Ovary (tissue), 7 donors: ENCODE measurements at regions not wholly inside any gene's neighbourhood (a gene's known extent, or its start where the extent isn't known, plus 50 kb on each side); places are given as distances from the start of the nearest gene placed in this dataset.
"Not testable (repeated sequence)": the region's sequence is repeated elsewhere in the genome, so short reads cannot be mapped to it uniquely, and the experiment has no call there.

Source experiments
- DNase-seq, 5 donors: peaks; one replicate each; pipeline ENCODE4 v3.0.0-alpha.2; 2019 to 2020
- H3K27ac ChIP-seq, 2 donors: fragments of 200-600 bp; one replicate each; pipeline versions ENCODE4 v1.5.1 to v1.8.0; 2019 to 2022
- H3K27me3 ChIP-seq: fragments of 200-600 bp; one replicate; pipeline ENCODE4 v1.8.0; 2022
- H3K36me3 ChIP-seq: fragments of 200-600 bp; sonication (generic); one replicate; pipeline ENCODE4 v1.5.1; 2019
- H3K4me1 ChIP-seq: one replicate; pipeline ENCODE4 v1.8.1; 2013; ENCODE audit warnings: mild to moderate bottlenecking, moderate library complexity; ENCODE audit not compliant: insufficient read depth
- H3K4me3 ChIP-seq: fragments of 200-600 bp; sonication (generic); one replicate; pipeline ENCODE4 v1.5.1; 2017
- H3K9me3 ChIP-seq, 2 donors: fragments of 200-600 bp in 1 of 2; sonication (generic) in 1 of 2; one replicate each; pipeline versions ENCODE4 v1.5.1 to v1.8.1; 2013 to 2019; ENCODE audit warnings: mild to moderate bottlenecking in 1 of 2, moderate library complexity in 1 of 2
- WGBS, 3 donors: extraction: QIAGEN DNeasy Blood & Tissue Kit in 1 of 3; methylation state at CpG; one replicate each; pipeline versions ENCODE4 v1.1.5 to v1.1.7; 2013 to 2017; 5-methylcytosine and 5-hydroxymethylcytosine counted together
- intact Hi-C, 4 donors: fragments of 100-400 bp; cut with DNase I; formaldehyde crosslinking; loops; one replicate each; pipeline versions ENCODE4 v1.11.0 to v1.15.1; 2022 to 2023
- donor health status: DM: no; HTN: no; CAD: no; lungs with moderate emphysema.
- donor health status: DM: no; HTN: no; CAD: no.
- donor health status: Bipolar disorder and iron deficiency.
- donor health status: DM: no; HTN: no; CAD: no.
- donor health status: DM: yes; HTN: yes; CAD: no.

GRCh38 chr9:62526306-62526705 is 1336.5 kb downstream of the SPATA31A7 start:
- 83 to 86% methylated on average over 4 of the region's 5 CpGs; no CpG with 5 or more reads in 1 of the 3 donors for WGBS, 3 donors
- H3K27ac ChIP-seq, H3K4me1 ChIP-seq, H3K9me3 ChIP-seq, DNase-seq, H3K27me3 ChIP-seq, H3K36me3 ChIP-seq, H3K4me3 ChIP-seq, intact Hi-C loops: not testable (repeated sequence)

- intact Hi-C loops, H3K36me3 ChIP-seq, H3K27me3 ChIP-seq, H3K4me1 ChIP-seq, H3K27ac ChIP-seq, H3K9me3 ChIP-seq, H3K4me3 ChIP-seq: not testable (repeated sequence)
- WGBS, 3 donors, result 8 to 60% (median 35%) methylated on average over 2 to 9 of the region's 34 CpGs
- peak in 1 of 5 donors; percentile 12 for DNase-seq
Observed at GRCh38 chr9:62532162-62532776, 1342.4 kb downstream of the SPATA31A7 start.

- H3K36me3 ChIP-seq, H3K27me3 ChIP-seq, H3K9me3 ChIP-seq, H3K27ac ChIP-seq, H3K4me3 ChIP-seq, intact Hi-C loops, H3K4me1 ChIP-seq: not testable (repeated sequence)
- WGBS, 3 donors, result 7% methylated on average over 5 of the region's 16 CpGs; no CpG with 5 or more reads in 2 of the 3 donors
- DNase-seq, result peak; percentile 6 to 64 (median 55)
Observed at GRCh38 chr9:62532777-62533173, 1342.9 kb downstream of the SPATA31A7 start.

- H3K4me1 ChIP-seq, H3K27me3 ChIP-seq, DNase-seq, H3K36me3 ChIP-seq, H3K9me3 ChIP-seq, H3K27ac ChIP-seq, intact Hi-C loops, H3K4me3 ChIP-seq: not testable (repeated sequence)
- 7% methylated on average over 11 of the region's 26 CpGs; no CpG with 5 or more reads in 2 of the 3 donors for WGBS, 3 donors
Observed at GRCh38 chr9:62550539-62550938, 1360.7 kb downstream of the SPATA31A7 start.

GRCh38 chr9:62560603-62561002 is 1370.8 kb downstream of the SPATA31A7 start:
- intact Hi-C loops, H3K27ac ChIP-seq, DNase-seq, H3K4me3 ChIP-seq, H3K4me1 ChIP-seq, H3K36me3 ChIP-seq, H3K27me3 ChIP-seq, H3K9me3 ChIP-seq: not testable (repeated sequence)
- WGBS, 3 donors, result 74 to 83% methylated on average over 3 to 4 of the region's 8 CpGs; no CpG with 5 or more reads in 1 of the 3 donors

GRCh38 chr9:62565132-62565531 is 1375.3 kb downstream of the SPATA31A7 start:
- H3K9me3 ChIP-seq, intact Hi-C loops, H3K27ac ChIP-seq, DNase-seq, H3K4me1 ChIP-seq, H3K36me3 ChIP-seq, H3K4me3 ChIP-seq, H3K27me3 ChIP-seq: not testable (repeated sequence)
- WGBS, 3 donors, result 36 to 54% (median 42%) methylated on average over 1 to 2 of the region's 3 CpGs

- H3K36me3 ChIP-seq, DNase-seq, H3K27me3 ChIP-seq, intact Hi-C loops, H3K9me3 ChIP-seq, H3K4me1 ChIP-seq, H3K4me3 ChIP-seq, H3K27ac ChIP-seq: not testable (repeated sequence)
- WGBS, 3 donors, result no CpG with 5 or more reads among the region's 4 CpGs
Observed at GRCh38 chr9:62566430-62566829, 1376.6 kb downstream of the SPATA31A7 start.

- WGBS, 3 donors, result 23 to 47% methylated on average over 2 of the region's 16 CpGs; no CpG with 5 or more reads in 1 of the 3 donors
- H3K9me3 ChIP-seq, H3K27ac ChIP-seq, H3K4me1 ChIP-seq, DNase-seq, H3K4me3 ChIP-seq, H3K27me3 ChIP-seq, H3K36me3 ChIP-seq, intact Hi-C loops: not testable (repeated sequence)
Observed at GRCh38 chr9:62597128-62597527, 1407.3 kb downstream of the SPATA31A7 start.
